ENCODE measurements at regions not wholly inside any gene's neighbourhood (a gene's known extent, or its start where the extent isn't known, plus 50 kb on each side); places are given as distances from the start of the nearest gene placed in this dataset.
"Not testable (repeated sequence)": the region's sequence is repeated elsewhere in the genome, so short reads cannot be mapped to it uniquely, and the experiment has no call there.

GRCh38 chr17:72175787-72176515, 55.1 kb downstream of the SOX9 start:
- DNase-seq: no peak

- no peak for DNase-seq
Measured at GRCh38 chr17:72176516-72176851, 55.7 kb downstream of the SOX9 start.

GRCh38 chr17:72176951-72177660, 56.3 kb downstream of the SOX9 start:
- no peak for DNase-seq

GRCh38 chr17:72177738-72178137, 56.9 kb downstream of the SOX9 start:
- DNase-seq: no peak

- no peak for DNase-seq
Measured at GRCh38 chr17:72182371-72182873, 61.6 kb downstream of the SOX9 start.

GRCh38 chr17:72183194-72183685, 62.4 kb downstream of the SOX9 start:
- DNase-seq: no peak

- DNase-seq: no peak
Measured at GRCh38 chr17:72184805-72185204, 64.0 kb downstream of the SOX9 start.

- no peak for DNase-seq
Measured at GRCh38 chr17:72185564-72185963, 64.7 kb downstream of the SOX9 start.

- no peak for DNase-seq
Measured at GRCh38 chr17:72187556-72187955, 66.7 kb downstream of the SOX9 start.

GRCh38 chr17:72188801-72189200, 68.0 kb downstream of the SOX9 start:
- no peak for DNase-seq

GRCh38 chr17:72189768-72190593, 69.2 kb downstream of the SOX9 start:
- DNase-seq: no peak

- no peak for DNase-seq
Measured at GRCh38 chr17:72191356-72191755, 70.5 kb downstream of the SOX9 start.

GRCh38 chr17:72191921-72192799, 71.3 kb downstream of the SOX9 start:
- DNase-seq: no peak

- DNase-seq: no peak
Measured at GRCh38 chr17:72192800-72193192, 72.0 kb downstream of the SOX9 start.

GRCh38 chr17:72193391-72194106, 72.7 kb downstream of the SOX9 start:
- DNase-seq: no peak

- not testable (repeated sequence) for DNase-seq
Measured at GRCh38 chr17:72194107-72194440, 73.3 kb downstream of the SOX9 start.

- DNase-seq: no peak
Measured at GRCh38 chr17:72199256-72199655, 78.4 kb downstream of the SOX9 start.

- no peak for DNase-seq
Measured at GRCh38 chr17:72204742-72205141, 83.9 kb downstream of the SOX9 start.

GRCh38 chr17:72205357-72205756, 84.5 kb downstream of the SOX9 start:
- DNase-seq: no peak

- DNase-seq: no peak
Measured at GRCh38 chr17:72205822-72206221, 85.0 kb downstream of the SOX9 start.

GRCh38 chr17:72206376-72206775, 85.6 kb downstream of the SOX9 start:
- DNase-seq: no peak

GRCh38 chr17:72208832-72209231, 88.0 kb downstream of the SOX9 start:
- no peak for DNase-seq

Data from NCI-H2107 (cell line).